ENCODE measurements at regions not wholly inside any gene's neighbourhood (a gene's known extent, or its start where the extent isn't known, plus 50 kb on each side); places are given as distances from the start of the nearest gene placed in this dataset.

DNA sequence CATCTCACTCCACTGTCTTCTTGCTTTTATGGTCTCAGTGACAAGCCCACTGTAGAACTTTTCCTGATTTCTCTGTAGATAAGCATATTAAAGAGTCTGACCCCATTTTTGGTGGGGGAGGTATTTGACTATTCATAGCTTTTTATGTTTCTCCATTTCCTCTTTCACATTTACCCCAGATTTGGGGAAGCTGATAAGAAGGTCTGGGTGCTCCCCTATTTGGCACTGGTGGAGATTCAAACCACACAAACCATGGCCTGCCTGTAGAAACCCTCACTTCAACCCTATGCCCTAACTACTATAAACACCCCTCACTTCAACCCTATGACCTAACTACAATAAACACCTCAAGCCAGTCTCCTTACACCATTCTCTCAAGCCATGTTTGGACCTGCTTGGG lies 196.2 kb upstream of the SYNDIG1 start:
- no peak overlapping the region for H3K27ac ChIP-seq (ENCODE audit: low read depth, low read length, poor library complexity, severe bottlenecking)
- no peaks in the 10 kb centered on the region for H3K4me1 ChIP-seq (ENCODE audit: insufficient read depth, low read length, poor library complexity, severe bottlenecking)
- no peaks in the 10 kb centered on the region for H3K36me3 ChIP-seq (ENCODE audit: insufficient read depth, low read length, poor library complexity, severe bottlenecking)
- DNase-seq (ENCODE audit: low spot score), result no peak
- no peaks in the 10 kb centered on the region for H3K9me3 ChIP-seq (ENCODE audit: low read depth, low read length, poor library complexity, severe bottlenecking)
- CTCF ChIA-PET, result no interaction called here
- H3K27me3 ChIP-seq (replicated peaks; ENCODE audit: insufficient read depth, low read depth, low read length, poor library complexity), result no peaks in the 10 kb centered on the region
- no peak overlapping the region for H3K4me3 ChIP-seq (ENCODE audit: low read depth, low read length, poor library complexity, severe bottlenecking)
- BruUV-seq (replicated peaks), result no TSS peak
- POLR2A ChIA-PET (ENCODE audit: low non-redundant PET), result interaction anchor here (0.7 kb wide), 1 partner anchor 185 kb away, joined by 3 read pairs; no protein-coding TSS in a partner anchor
- TF ChIP-seq, protein P1, sequence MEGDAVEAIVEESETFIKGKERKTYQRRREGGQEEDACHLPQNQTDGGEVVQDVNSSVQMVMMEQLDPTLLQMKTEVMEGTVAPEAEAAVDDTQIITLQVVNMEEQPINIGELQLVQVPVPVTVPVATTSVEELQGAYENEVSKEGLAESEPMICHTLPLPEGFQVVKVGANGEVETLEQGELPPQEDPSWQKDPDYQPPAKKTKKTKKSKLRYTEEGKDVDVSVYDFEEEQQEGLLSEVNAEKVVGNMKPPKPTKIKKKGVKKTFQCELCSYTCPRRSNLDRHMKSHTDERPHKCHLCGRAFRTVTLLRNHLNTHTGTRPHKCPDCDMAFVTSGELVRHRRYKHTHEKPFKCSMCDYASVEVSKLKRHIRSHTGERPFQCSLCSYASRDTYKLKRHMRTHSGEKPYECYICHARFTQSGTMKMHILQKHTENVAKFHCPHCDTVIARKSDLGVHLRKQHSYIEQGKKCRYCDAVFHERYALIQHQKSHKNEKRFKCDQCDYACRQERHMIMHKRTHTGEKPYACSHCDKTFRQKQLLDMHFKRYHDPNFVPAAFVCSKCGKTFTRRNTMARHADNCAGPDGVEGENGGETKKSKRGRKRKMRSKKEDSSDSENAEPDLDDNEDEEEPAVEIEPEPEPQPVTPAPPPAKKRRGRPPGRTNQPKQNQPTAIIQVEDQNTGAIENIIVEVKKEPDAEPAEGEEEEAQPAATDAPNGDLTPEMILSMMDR (conservative IDR thresholded peaks at IDR 0.05; ENCODE audit: low read depth, low read length), result no peak
- TF ChIP-seq EZH2 (IDR thresholded peaks at IDR 0.05; ENCODE audit: borderline replicate concordance, low read depth, low read length, poor library complexity, severe bottlenecking), result no peak
- intact Hi-C loops (cut with micrococcal nuclease; ENCODE audit: unreplicated experiment), result no loop called here

DNA sequence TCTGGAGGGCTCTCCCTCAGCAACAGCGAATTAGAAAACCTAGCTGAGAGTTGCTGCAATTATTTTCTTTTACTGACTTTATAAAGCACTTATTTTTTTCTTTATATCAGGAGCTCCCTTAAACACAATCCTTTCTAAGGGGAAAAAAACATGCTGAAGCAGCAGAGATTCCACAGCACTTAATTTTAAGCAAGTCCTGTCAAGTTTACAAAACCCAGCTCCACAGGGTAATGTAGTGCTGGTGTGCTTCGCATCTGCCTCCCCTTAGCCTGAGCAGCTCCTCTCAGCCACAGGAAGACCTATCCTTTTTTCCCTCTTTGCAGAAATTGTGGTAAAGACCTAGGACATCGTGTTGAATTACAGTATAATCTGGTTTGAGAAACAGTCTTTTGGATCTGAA lies 208.1 kb upstream of the SYNDIG1 start:
- H3K36me3 ChIP-seq (ENCODE audit: insufficient read depth, low read length, poor library complexity, severe bottlenecking), result no peaks in the 10 kb centered on the region
- no peaks in the 10 kb centered on the region for H3K27me3 ChIP-seq (replicated peaks; ENCODE audit: insufficient read depth, low read depth, low read length, poor library complexity)
- no TSS peak for BruUV-seq (replicated peaks)
- no peak for DNase-seq (ENCODE audit: low spot score)
- H3K27ac ChIP-seq (ENCODE audit: low read depth, low read length, poor library complexity, severe bottlenecking), result no peak overlapping the region
- intact Hi-C loops (cut with micrococcal nuclease; ENCODE audit: unreplicated experiment), result no loop called here
- no peak overlapping the region for H3K4me3 ChIP-seq (ENCODE audit: low read depth, low read length, poor library complexity, severe bottlenecking)
- TF ChIP-seq, protein P1 (conservative IDR thresholded peaks at IDR 0.05; ENCODE audit: low read depth, low read length), result no peak
- no peak for TF ChIP-seq EZH2 (IDR thresholded peaks at IDR 0.05; ENCODE audit: borderline replicate concordance, low read depth, low read length, poor library complexity, severe bottlenecking)
- no peaks in the 10 kb centered on the region for H3K9me3 ChIP-seq (ENCODE audit: low read depth, low read length, poor library complexity, severe bottlenecking)
- H3K4me1 ChIP-seq (ENCODE audit: insufficient read depth, low read length, poor library complexity, severe bottlenecking), result no peaks in the 10 kb centered on the region
- ChIA-PET POLR2A (ENCODE audit: low non-redundant PET) (no interaction called here), CTCF (no interaction called here)

DNA sequence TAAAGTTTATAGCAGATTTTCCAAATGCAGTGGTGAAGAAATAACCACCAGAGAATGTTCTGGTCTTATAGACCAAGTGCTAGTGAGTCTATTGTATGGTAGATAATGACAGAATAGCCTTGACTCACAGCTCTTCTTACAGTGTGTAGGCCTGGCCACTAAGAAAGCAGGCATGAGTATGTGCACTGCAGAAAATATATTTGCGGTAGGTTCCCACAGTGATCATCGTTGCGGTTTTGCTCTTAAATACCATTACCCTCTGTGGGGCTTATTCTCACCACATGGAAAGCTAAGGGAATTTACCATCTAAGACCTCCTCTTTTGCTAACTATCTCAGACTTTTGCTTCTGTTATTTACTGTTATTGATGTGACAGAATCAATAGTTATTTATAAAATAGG lies 212.3 kb upstream of the SYNDIG1 start:
- H3K9me3 ChIP-seq (ENCODE audit: low read depth, low read length, poor library complexity, severe bottlenecking), result no peaks in the 10 kb centered on the region
- intact Hi-C loops (cut with micrococcal nuclease; ENCODE audit: unreplicated experiment), result no loop called here
- DNase-seq (ENCODE audit: low spot score), result no peak
- no peaks in the 10 kb centered on the region for H3K4me1 ChIP-seq (ENCODE audit: insufficient read depth, low read length, poor library complexity, severe bottlenecking)
- no TSS peak for BruUV-seq (replicated peaks)
- no peaks in the 10 kb centered on the region for H3K27me3 ChIP-seq (replicated peaks; ENCODE audit: insufficient read depth, low read depth, low read length, poor library complexity)
- ChIA-PET CTCF (no interaction called here), POLR2A (ENCODE audit: low non-redundant PET) (no interaction called here)
- no peaks in the 10 kb centered on the region for H3K36me3 ChIP-seq (ENCODE audit: insufficient read depth, low read length, poor library complexity, severe bottlenecking)
- TF ChIP-seq EZH2 (IDR thresholded peaks at IDR 0.05; ENCODE audit: borderline replicate concordance, low read depth, low read length, poor library complexity, severe bottlenecking), result no peak
- TF ChIP-seq, protein P1 (conservative IDR thresholded peaks at IDR 0.05; ENCODE audit: low read depth, low read length), result no peak
- H3K4me3 ChIP-seq (ENCODE audit: low read depth, low read length, poor library complexity, severe bottlenecking), result no peak overlapping the region
- H3K27ac ChIP-seq (ENCODE audit: low read depth, low read length, poor library complexity, severe bottlenecking), result no peak overlapping the region

All from A673 (cell line).